ENCODE measurements at regions not wholly inside any gene's neighbourhood (a gene's known extent, or its start where the extent isn't known, plus 50 kb on each side); places are given as distances from the start of the nearest gene placed in this dataset.

GRCh38 chr20:21809961-21810523 lies 104.6 kb downstream of the PAX1 start:
- TF ChIP-seq POLR2AphosphoS5 (IDR thresholded peaks at IDR 0.05) (no peak), EP300 (IDR thresholded peaks at IDR 0.05) (no peak), CTCF (IDR thresholded peaks at IDR 0.05) (no peak), POLR2A (IDR thresholded peaks at IDR 0.05) (no peak)

Measured in stomach (tissue), 4 donors.